GM12892 (cell line): ENCODE measurements at regions not wholly inside any gene's neighbourhood (a gene's known extent, or its start where the extent isn't known, plus 50 kb on each side); places are given as distances from the start of the nearest gene placed in this dataset.
"Not testable (repeated sequence)": the region's sequence is repeated elsewhere in the genome, so short reads cannot be mapped to it uniquely, and the experiment has no call there.

Source experiments
- DNase-seq: peaks from one replicate; pipeline ENCODE4 v3.0.0; 2011; ENCODE audit not compliant: insufficient read length
- FAIRE-seq: peaks from 2 replicates; lab custom pipeline; 2011; peaks lifted over from hg19 to GRCh38; lab: Jason Lieb, UNC
- POLR2A ChIP-seq: IDR thresholded peaks from 2 replicates; pipeline ENCODE4 v1.6.1; 2011; ENCODE audit warnings: low read depth, low read length, control low read depth
- POLR2AphosphoS5 ChIP-seq: IDR thresholded peaks from 2 replicates; pipeline ENCODE4 v1.6.1; 2011; ENCODE audit warnings: low read depth, low read length, control low read depth
- TAF1 ChIP-seq: IDR thresholded peaks from 2 replicates; pipeline ENCODE4 v1.6.1; 2011; ENCODE audit warnings: low read depth, mild to moderate bottlenecking, control low read depth, low read length, borderline replicate concordance

GRCh38 chr9:25752398-25752797 is 74.2 kb upstream of the TUSC1 start:
- FAIRE-seq = no peak
- DNase-seq = no peak
- TF ChIP-seq TAF1 (no peak), POLR2AphosphoS5 (no peak), POLR2A (no peak)

- FAIRE-seq (no peak), DNase-seq (no peak)
- TF ChIP-seq POLR2AphosphoS5 = no peak
- TF ChIP-seq POLR2A = no peak
- TF ChIP-seq TAF1 = no peak
Observed at GRCh38 chr9:25742256-25742655, 64.0 kb upstream of the TUSC1 start.

- FAIRE-seq = no peak
- no peak for DNase-seq
- TF ChIP-seq POLR2A (no peak), TAF1 (no peak)
Observed at GRCh38 chr9:25733336-25733982, 55.2 kb upstream of the TUSC1 start.

- not testable (repeated sequence) for FAIRE-seq, DNase-seq
Observed at GRCh38 chr9:25731895-25732794, 53.9 kb upstream of the TUSC1 start.
